SIG-M5 treated with dmso at 0.1 percent for 504 hours (cell line): ENCODE measurements at regions not wholly inside any gene's neighbourhood (a gene's known extent, or its start where the extent isn't known, plus 50 kb on each side); places are given as distances from the start of the nearest gene placed in this dataset.
"Not testable (repeated sequence)": the region's sequence is repeated elsewhere in the genome, so short reads cannot be mapped to it uniquely, and the experiment has no call there.

Experiments used
- DNase-seq: peaks from one replicate; lab custom pipeline; 2025; ENCODE audit not compliant: unreplicated experiment; lab: John Stamatoyannopoulos, UW

- no peak for DNase-seq
Measured at GRCh38 chr6:113018351-113019151, 671.4 kb downstream of the RFPL4B start.

- no peak for DNase-seq
Measured at GRCh38 chr6:113019176-113019575, 672.0 kb downstream of the RFPL4B start.

- no peak for DNase-seq
Measured at GRCh38 chr6:113027780-113028179, 680.6 kb downstream of the RFPL4B start.

- DNase-seq = not testable (repeated sequence)
Measured at GRCh38 chr6:113029161-113029560, 682.0 kb downstream of the RFPL4B start.

DNA sequence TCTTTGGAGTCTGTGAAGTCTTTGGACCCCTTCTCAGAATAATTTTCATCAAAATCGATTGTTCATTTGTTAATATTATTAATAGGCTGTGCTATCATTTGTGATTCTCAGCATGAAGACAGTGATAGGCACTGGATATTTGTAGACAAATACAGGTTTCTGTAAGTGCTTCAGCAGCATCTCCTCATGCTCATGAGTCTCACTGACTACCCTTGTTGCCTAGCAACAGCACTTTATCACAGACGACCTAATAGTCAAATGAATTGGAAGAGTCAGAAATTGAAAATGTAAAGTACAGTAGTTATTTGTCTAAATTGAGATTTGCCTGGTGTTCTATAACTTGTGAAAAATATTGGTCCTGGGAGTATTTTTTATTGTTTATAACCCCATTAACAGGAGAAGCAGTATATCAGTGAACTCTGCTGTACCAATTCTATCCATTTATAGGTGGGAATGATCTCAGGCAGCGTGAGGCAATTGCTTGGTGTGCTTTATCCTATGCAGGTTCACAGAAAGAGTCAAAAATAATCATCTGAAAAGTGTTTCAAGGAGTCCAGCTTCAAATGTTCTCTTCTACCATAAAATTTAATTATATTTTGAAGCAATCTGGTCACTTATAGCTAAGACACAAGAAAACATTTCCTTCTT, 684.6 kb downstream of the RFPL4B start:
- no peak for DNase-seq

GRCh38 chr6:113039005-113039404, 691.9 kb downstream of the RFPL4B start:
- DNase-seq = no peak

DNA sequence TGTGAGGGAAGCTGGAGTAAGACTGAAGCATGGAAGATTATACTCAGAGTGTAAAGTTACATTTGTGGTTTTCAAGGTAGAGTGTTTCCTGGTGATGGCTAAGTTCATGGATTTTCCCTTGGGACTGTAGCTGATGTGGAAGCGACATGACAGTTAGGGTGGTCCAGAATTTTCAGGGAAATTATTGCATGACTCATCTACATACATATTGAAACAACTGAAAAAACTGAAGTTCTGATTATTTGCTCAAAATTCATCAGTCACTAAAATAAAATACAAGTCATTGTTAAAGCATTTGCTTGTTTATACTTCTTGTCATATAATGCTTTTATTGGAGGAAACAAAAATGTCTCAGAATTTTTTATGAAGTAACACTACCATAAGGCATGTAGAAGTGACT, 700.0 kb downstream of the RFPL4B start:
- DNase-seq = no peak

DNA sequence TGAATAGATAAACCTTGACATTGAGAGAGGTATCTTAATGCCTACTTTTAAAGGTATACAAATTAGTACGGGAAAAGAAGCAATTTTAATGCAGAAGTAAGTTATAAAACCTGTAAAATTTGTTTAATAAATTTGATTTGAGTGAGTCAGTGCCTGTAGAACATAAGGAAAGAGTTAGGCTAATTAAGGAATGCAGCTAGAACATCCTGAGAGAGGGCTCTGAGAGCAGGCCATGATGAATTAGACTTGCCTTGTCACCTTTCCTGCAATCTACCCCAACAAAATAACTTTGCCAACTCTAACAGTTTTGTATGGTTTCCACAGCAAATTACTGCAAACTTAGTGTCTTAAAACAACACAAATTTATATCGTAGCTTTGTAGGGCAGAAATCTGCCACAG, 700.8 kb downstream of the RFPL4B start:
- DNase-seq = no peak

DNA sequence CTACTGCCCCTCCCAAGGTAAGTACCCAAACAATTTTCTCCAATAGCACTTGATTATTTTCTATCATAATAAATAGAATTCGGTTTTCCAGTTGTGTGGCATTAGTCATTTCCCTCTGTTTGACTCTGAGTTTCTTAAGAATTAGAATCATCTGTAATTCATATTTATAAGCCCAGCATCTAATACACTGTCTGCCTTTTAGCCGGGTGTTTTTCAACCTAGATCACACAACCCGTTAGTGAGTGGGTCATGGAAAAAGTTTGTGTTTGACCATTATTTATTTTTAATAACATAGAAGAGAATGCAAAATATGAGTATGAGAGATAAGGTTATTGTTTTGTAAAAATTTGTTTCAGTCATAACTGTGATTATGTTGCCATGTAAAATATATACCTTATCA, 701.6 kb downstream of the RFPL4B start:
- no peak for DNase-seq

GRCh38 chr6:113049190-113049589, 702.1 kb downstream of the RFPL4B start:
- no peak for DNase-seq

DNA sequence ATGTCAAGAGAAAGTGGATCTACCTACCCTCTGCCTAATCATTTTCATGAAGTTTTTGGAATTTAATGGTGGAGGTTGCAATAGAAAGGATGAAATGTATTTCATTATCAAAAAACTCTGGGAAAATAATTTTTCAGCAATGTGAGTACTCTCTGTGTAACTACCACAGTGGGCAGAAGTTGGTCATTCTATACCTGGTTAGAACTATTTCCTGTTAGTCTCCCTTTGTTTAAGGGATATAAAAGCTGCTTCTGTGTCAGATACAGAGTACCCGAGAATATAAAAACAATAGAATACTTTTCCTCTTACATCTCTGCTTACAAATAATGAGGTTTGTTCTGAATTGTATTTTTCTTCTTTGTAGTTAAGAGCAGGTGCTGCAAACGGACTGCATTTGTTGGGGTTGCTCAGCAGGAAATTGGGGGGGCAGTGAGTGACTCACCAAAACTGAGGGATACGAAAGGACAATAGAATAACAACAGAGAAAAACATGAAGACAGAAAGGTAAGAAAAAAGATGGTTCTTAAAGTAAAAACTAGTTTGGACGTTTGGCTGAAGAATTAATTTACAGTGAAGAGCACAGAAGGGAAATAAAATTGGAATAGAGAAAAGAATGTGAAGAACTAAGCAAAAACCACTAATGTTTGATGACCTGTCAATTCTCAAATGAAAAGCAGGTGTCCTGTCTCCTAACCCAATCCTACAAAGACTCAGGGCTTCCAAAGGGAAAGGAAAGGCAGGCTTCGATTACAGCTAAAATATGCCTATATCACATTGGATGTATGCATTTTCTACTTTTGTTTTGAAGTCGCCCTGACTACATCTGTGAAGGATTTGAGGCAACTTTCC, 703.1 kb downstream of the RFPL4B start:
- DNase-seq = no peak

GRCh38 chr6:113050979-113051378, 703.8 kb downstream of the RFPL4B start:
- DNase-seq = no peak

DNA sequence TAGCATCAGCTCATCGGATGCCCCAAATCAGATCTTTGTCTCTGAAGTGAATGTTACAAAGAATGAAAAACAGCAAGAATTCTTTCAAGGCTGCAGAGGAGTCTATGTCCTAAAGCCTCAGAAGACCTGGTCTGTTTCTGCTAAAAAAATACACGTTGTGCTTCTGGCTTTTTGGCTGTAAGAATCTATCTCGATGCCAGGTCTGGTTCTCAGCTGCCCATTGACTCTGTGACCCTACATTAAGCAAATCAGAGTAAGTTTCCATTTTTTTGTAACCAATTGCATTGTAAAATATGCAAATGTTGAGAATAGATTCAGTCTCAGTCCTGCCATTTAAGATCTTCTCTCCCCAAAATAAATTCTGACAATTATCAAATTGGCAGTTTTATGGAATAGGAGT, 705.4 kb downstream of the RFPL4B start:
- no peak for DNase-seq

DNA sequence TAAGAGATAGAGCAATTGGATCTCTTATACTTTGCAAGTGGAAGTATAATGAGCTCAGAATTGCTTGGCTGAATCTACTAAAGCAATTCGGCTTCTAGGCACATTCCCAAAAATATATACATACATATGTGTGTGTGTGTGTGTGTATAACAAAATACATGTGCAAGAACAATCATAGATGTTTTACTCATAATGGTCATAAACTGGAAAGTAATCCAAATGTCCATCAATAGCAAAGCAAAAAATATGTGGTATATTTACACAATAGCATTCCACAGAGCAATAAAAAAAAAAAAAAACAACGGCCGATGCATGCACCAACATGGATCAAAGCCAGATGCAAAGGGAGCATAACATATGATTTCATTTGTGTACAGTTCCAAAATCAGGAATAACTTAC, 707.9 kb downstream of the RFPL4B start:
- no peak for DNase-seq

- DNase-seq = no peak
Measured at GRCh38 chr6:113055998-113056397, 708.9 kb downstream of the RFPL4B start.

GRCh38 chr6:113057567-113058053, 710.5 kb downstream of the RFPL4B start:
- DNase-seq = no peak

GRCh38 chr6:113060664-113061063, 713.5 kb downstream of the RFPL4B start:
- DNase-seq = no peak

DNA sequence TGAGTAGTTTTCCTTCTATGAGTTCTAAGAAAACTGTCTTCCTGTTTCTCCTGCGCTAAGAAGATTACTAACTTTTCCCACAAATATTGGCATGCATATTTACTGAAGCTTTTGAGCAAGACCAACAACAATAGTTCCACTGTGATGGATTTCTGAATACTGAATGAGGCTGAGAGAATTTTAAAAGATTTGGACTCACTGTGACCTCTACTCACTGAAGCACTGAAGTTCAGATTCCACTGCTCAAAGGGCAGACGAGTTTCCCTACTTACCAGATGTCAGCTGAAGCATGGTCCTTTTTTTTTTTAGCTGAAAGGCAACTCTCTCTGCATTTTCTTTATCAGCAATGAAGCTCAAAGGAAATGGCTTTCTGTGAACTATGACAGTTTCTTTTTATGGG, 718.5 kb downstream of the RFPL4B start:
- DNase-seq = no peak

DNA sequence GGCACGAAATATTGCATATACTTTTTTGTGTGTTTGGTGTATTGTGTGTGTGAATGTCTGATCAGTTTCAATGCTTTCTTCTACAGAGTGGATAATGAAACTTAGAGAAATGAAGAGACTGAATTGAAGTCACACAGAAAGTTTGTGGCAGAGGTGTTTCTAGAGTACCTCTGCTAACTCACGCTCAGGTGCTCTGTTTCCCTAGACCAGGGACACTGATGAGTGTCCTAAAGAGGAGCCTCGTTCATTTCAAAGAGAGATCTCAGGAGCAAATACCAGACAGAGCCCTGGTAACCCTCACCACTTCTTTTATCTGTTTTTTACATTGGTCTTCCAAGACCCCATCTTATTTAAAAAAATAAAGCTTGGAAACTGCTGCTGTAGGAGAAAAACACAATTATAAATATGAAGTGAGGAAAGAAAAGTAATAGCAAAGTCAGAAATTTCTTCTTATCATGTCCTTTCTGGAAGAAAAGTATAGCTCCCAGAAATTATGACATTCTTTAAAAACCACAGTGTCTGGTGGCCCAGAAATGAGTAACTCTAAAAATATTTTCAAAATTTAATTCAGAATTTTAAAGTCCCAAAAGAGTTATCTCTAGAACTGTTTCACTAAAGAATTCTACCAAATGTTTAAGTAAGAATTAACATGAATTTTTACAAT, 720.6 kb downstream of the RFPL4B start:
- no peak for DNase-seq

DNA sequence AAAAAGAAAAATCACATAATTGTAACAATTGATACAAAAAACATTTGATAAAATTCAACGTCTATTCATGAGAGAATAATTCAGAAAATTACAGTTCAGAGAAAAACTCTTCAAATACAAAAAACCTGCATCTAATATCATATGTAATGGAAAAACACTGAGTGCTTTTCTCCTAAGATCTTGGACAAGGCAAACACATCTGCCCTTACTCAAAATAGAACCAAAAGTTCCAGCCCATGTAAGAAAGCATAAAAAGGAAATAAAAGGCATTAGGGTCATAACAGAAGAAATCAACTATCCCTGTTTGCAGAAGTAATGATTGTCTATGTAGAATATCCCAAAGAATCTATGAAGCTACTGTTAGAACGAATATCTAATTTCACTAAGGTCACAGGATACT, 721.4 kb downstream of the RFPL4B start:
- DNase-seq = no peak

DNA sequence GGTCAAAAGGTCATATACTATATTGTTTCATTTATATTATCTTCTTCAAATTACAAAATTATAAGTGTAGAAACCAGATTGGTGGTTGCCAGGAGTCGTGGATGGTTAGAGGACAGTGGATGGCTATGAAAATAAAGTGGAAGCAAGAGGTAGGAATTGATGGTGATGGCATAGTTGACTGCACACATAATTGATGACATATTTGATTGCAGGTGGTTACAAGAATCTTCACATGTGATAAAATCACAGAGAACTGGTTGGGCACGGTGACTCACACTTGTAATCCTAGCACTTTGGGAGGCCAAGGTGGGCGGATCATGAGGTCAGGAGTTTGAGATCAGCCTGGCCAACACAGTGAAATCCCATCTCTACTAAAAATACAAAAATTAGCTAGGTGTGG, 723.6 kb downstream of the RFPL4B start:
- not testable (repeated sequence) for DNase-seq
